ENCODE measurements at regions not wholly inside any gene's neighbourhood (a gene's known extent, or its start where the extent isn't known, plus 50 kb on each side); places are given as distances from the start of the nearest gene placed in this dataset.
A peak's percentile ranks its signal among the peaks of the same experiment; 100 is the strongest.

- H3K36me3 ChIP-seq (ENCODE audit: control insufficient read depth in 2 of 3, insufficient read depth in 3 of 3, low read length in 3 of 3) = no peaks in the 10 kb centered on the region
Measured at GRCh38 chr10:1841759-1842158, 104.4 kb upstream of the ADARB2 start.

GRCh38 chr10:1829712-1830111 is 92.4 kb upstream of the ADARB2 start:
- no peak overlapping the region for H3K4me3 ChIP-seq (ENCODE audit: low read length in 3 of 3)
- no peak for TF ChIP-seq CTCF (IDR thresholded peaks at IDR 0.05; ENCODE audit: borderline replicate concordance, extremely low read depth, insufficient read depth)
- H3K27ac ChIP-seq (ENCODE audit: low read depth in 2 of 2, low read length in 2 of 2) = no peak overlapping the region
- H3K27me3 ChIP-seq (ENCODE audit: control insufficient read depth, insufficient read depth, low read length) = no peaks in the 10 kb centered on the region
- FAIRE-seq (no peak), DNase-seq (no peak)
- intact Hi-C loops (cut with DNase I) = no loop called here
- no peaks in the 10 kb centered on the region for H3K36me3 ChIP-seq (ENCODE audit: control insufficient read depth in 2 of 3, insufficient read depth in 3 of 3, low read length in 3 of 3)
- H3K9ac ChIP-seq (ENCODE audit: low read length in 3 of 3) = no peak overlapping the region
- no peaks in the 10 kb centered on the region for H3K4me1 ChIP-seq (ENCODE audit: control insufficient read depth in 2 of 3, insufficient read depth in 2 of 3, low read depth in 1 of 3, low read length in 3 of 3)
- H3K9me3 ChIP-seq (ENCODE audit: control insufficient read depth in 2 of 3, insufficient read depth in 1 of 3, low read length in 3 of 3) = peaks cover 0 to 3% (median 0%) of the 10 kb centered on the region in 3 donors

More at GRCh38 chr10:1841759-1842158, 104.4 kb upstream of the ADARB2 start:
- Histone ChIP-seq H3K27me3 (ENCODE audit: control insufficient read depth, insufficient read depth, low read length) (no peaks in the 10 kb centered on the region), H3K9me3 (ENCODE audit: control insufficient read depth in 2 of 3, insufficient read depth in 1 of 3, low read length in 3 of 3) (no peaks in the 10 kb centered on the region), H3K4me1 (ENCODE audit: control insufficient read depth in 2 of 3, insufficient read depth in 2 of 3, low read depth in 1 of 3, low read length in 3 of 3) (no peaks in the 10 kb centered on the region), H3K27ac (ENCODE audit: low read depth in 2 of 2, low read length in 2 of 2) (no peak overlapping the region), H3K9ac (ENCODE audit: low read length in 3 of 3) (no peak overlapping the region), H3K4me3 (ENCODE audit: low read length in 3 of 3) (no peak overlapping the region)
- FAIRE-seq = no peak
- intact Hi-C loops (cut with DNase I) = no loop called here
- DNase-seq = no peak
- no peak for TF ChIP-seq CTCF (IDR thresholded peaks at IDR 0.05; ENCODE audit: borderline replicate concordance, extremely low read depth, insufficient read depth)

- FAIRE-seq (no peak), DNase-seq (peak in 1 of 5 donors; percentile 1)
- H3K9ac ChIP-seq (ENCODE audit: low read length in 3 of 3) = no peak overlapping the region
- no peaks in the 10 kb centered on the region for H3K27me3 ChIP-seq (ENCODE audit: control insufficient read depth, insufficient read depth, low read length)
- no peaks in the 10 kb centered on the region for H3K4me1 ChIP-seq (ENCODE audit: control insufficient read depth in 2 of 3, insufficient read depth in 2 of 3, low read depth in 1 of 3, low read length in 3 of 3)
- H3K9me3 ChIP-seq (ENCODE audit: control insufficient read depth in 2 of 3, insufficient read depth in 1 of 3, low read length in 3 of 3) = peaks cover 0 to 3% (median 0%) of the 10 kb centered on the region in 3 donors
- no peak overlapping the region for H3K27ac ChIP-seq (ENCODE audit: low read depth in 2 of 2, low read length in 2 of 2)
- TF ChIP-seq CTCF (IDR thresholded peaks at IDR 0.05; ENCODE audit: borderline replicate concordance, extremely low read depth, insufficient read depth) = no peak
- no peaks in the 10 kb centered on the region for H3K36me3 ChIP-seq (ENCODE audit: control insufficient read depth in 2 of 3, insufficient read depth in 3 of 3, low read length in 3 of 3)
- H3K4me3 ChIP-seq (ENCODE audit: low read length in 3 of 3) = no peak overlapping the region
- intact Hi-C loops (cut with DNase I) = no loop called here
Measured at GRCh38 chr10:1824928-1825327, 87.6 kb upstream of the ADARB2 start.

GRCh38 chr10:1814556-1814955 is 77.2 kb upstream of the ADARB2 start:
- FAIRE-seq = no peak

More at GRCh38 chr10:1814556-1814955, 77.2 kb upstream of the ADARB2 start:
- Histone ChIP-seq H3K9me3 (ENCODE audit: control insufficient read depth in 2 of 3, insufficient read depth in 1 of 3, low read length in 3 of 3) (peaks cover 0 to 11% (median 2%) of the 10 kb centered on the region in 3 donors), H3K27ac (ENCODE audit: low read depth in 2 of 2, low read length in 2 of 2) (no peak overlapping the region), H3K9ac (ENCODE audit: low read length in 3 of 3) (no peak overlapping the region), H3K4me3 (ENCODE audit: low read length in 3 of 3) (no peak overlapping the region), H3K36me3 (ENCODE audit: control insufficient read depth in 2 of 3, insufficient read depth in 3 of 3, low read length in 3 of 3) (no peaks in the 10 kb centered on the region), H3K27me3 (ENCODE audit: control insufficient read depth, insufficient read depth, low read length) (no peaks in the 10 kb centered on the region), H3K4me1 (ENCODE audit: control insufficient read depth in 2 of 3, insufficient read depth in 2 of 3, low read depth in 1 of 3, low read length in 3 of 3) (no peaks in the 10 kb centered on the region)
- DNase-seq = no peak
- intact Hi-C loops (cut with DNase I) = no loop called here
- TF ChIP-seq CTCF (IDR thresholded peaks at IDR 0.05; ENCODE audit: borderline replicate concordance, extremely low read depth, insufficient read depth) = no peak

All from kidney (tissue), 13 donors.